B cell (primary cell): ENCODE measurements at regions not wholly inside any gene's neighbourhood (a gene's known extent, or its start where the extent isn't known, plus 50 kb on each side); places are given as distances from the start of the nearest gene placed in this dataset.

Source experiments
- ATAC-seq: fragments of 200-7000 bp; cut with Tn5 transposase; one replicate; pipeline ENCODE4 v1.10.0; 2021; ENCODE audit warnings: low read depth, mild to moderate bottlenecking, moderate number of reproducible peaks, moderate library complexity
- CTCF ChIA-PET: fragments of 350-600 bp; sonication (Branson Sonifier 250); formaldehyde crosslinking; loops from one replicate; lab custom pipeline; 2021; ENCODE audit warnings: antibody characterized with exemption, inconsistent platforms; lab: Charles Lee
- POLR2A ChIA-PET: fragments of 350-600 bp; sonication (Branson Sonifier 250); formaldehyde crosslinking; loops from one replicate; lab custom pipeline; 2021; ENCODE audit warnings: antibody characterized with exemption; lab: Charles Lee
- DNase-seq: peaks from one replicate; pipeline ENCODE4 v3.0.0; 2013
- H2AFZ ChIP-seq: 2 replicates; pipeline ENCODE4 v1.6.1; 2012; ENCODE audit warnings: mild to moderate bottlenecking, low read depth, low read length; ENCODE audit not compliant: insufficient read depth, poor library complexity, severe bottlenecking
- H3K27ac ChIP-seq, 2 donors: 1 replicate in 1 of 2; 2 replicates in 1 of 2; pipeline ENCODE4 v1.5.1; 2012 to 2013; ENCODE audit warnings: low read length in 2 of 2, mild to moderate bottlenecking in 2 of 2, moderate library complexity in 1 of 2
- H3K27me3 ChIP-seq, 4 experiments: fragments of 200-600 bp in 1 of 4; sonication (generic) in 1 of 4; replicated peaks in 1 of 4; 1 replicate in 2 of 4; 2 replicates in 2 of 4; pipeline versions ENCODE4 v1.6.1 to v1.7.0; 2013 to 2016; ENCODE audit warnings: low read length in 3 of 4, mild to moderate bottlenecking in 2 of 4, mixed read lengths in 1 of 4, moderate library complexity in 1 of 4; ENCODE audit not compliant: insufficient read depth in 4 of 4, control insufficient read depth in 3 of 4; ENCODE audit errors: control extremely low read depth in 1 of 4
- H3K36me3 ChIP-seq, 2 experiments: replicated peaks in 1 of 2; 1 replicate in 1 of 2; 2 replicates in 1 of 2; pipeline versions ENCODE4 v1.6.1 to v1.7.1; 2013; ENCODE audit warnings: low read length in 1 of 2; ENCODE audit not compliant: insufficient read depth in 2 of 2, control insufficient read depth in 1 of 2; ENCODE audit errors: control extremely low read depth in 1 of 2, extremely low read depth in 1 of 2
- H3K4me1 ChIP-seq, 2 donors: fragments of 200-600 bp in 1 of 2; sonication (generic) in 1 of 2; 1 replicate in 1 of 2; 2 replicates in 1 of 2; pipeline versions ENCODE4 v1.5.1 to v1.6.1; 2013 to 2017; ENCODE audit warnings: low read length in 2 of 2; ENCODE audit not compliant: control insufficient read depth in 2 of 2, insufficient read depth in 2 of 2
- H3K4me2 ChIP-seq: replicated peaks from 2 replicates; pipeline ENCODE3; 2012; ENCODE audit warnings: mild to moderate bottlenecking, low read depth, low read length; ENCODE audit not compliant: poor library complexity, severe bottlenecking
- H3K4me3 ChIP-seq, 5 experiments: fragments of 200-600 bp in 1 of 5; sonication (generic) in 1 of 5; 1 replicate in 3 of 5; 2 replicates in 2 of 5; pipeline versions ENCODE4 v1.5.1 to v1.7.0; 2011 to 2016; ENCODE audit warnings: low read length in 4 of 5, mild to moderate bottlenecking in 4 of 5, low read depth in 2 of 5, control low read depth in 1 of 5, moderate library complexity in 1 of 5; ENCODE audit not compliant: insufficient read depth in 1 of 5; ENCODE audit errors: control extremely low read depth in 1 of 5, extremely low read depth in 1 of 5
- H3K79me2 ChIP-seq: fragments of 200-600 bp; sonication (generic); one replicate; pipeline ENCODE4 v1.6.0; 2016; ENCODE audit warnings: low read length; ENCODE audit not compliant: control insufficient read depth, insufficient read depth
- H3K9ac ChIP-seq: fragments of 200-600 bp; sonication (generic); 2 replicates; pipeline ENCODE4 v1.6.1; 2017; ENCODE audit warnings: mild to moderate bottlenecking, low read length, moderate library complexity
- H3K9me3 ChIP-seq, 3 donors: one replicate each; pipeline versions ENCODE4 v1.6.1 to v1.7.1; 2013; ENCODE audit warnings: low read length in 2 of 3; ENCODE audit not compliant: control insufficient read depth in 2 of 3, insufficient read depth in 1 of 3; ENCODE audit errors: control extremely low read depth in 1 of 3
- H4K20me1 ChIP-seq: 2 replicates; pipeline ENCODE4 v1.6.0; 2012; ENCODE audit warnings: mild to moderate bottlenecking, low read length; ENCODE audit not compliant: insufficient read depth, control insufficient read depth, poor library complexity, severe bottlenecking
- H3K27ac Mint-ChIP-seq: one replicate; pipeline ENCODE4 v1.8.0; 2021; ENCODE audit warnings: mixed read lengths
- H3K27me3 Mint-ChIP-seq: one replicate; pipeline ENCODE4 v1.8.0; 2021; ENCODE audit warnings: mixed read lengths
- H3K4me1 Mint-ChIP-seq: one replicate; pipeline ENCODE4 v1.8.0; 2021; ENCODE audit warnings: mixed read lengths
- H3K4me3 Mint-ChIP-seq: one replicate; pipeline ENCODE4 v1.8.0; 2021; ENCODE audit warnings: mixed read lengths
- H3K9me3 Mint-ChIP-seq: one replicate; pipeline ENCODE4 v1.8.0; 2022; ENCODE audit warnings: mixed read lengths; ENCODE audit not compliant: insufficient read depth
- CTCF ChIP-seq: fragments of 200-600 bp; IDR thresholded peaks from one replicate; pipeline ENCODE4 v1.8.0; 2022; ENCODE audit warnings: antibody characterized with exemption, mild to moderate bottlenecking
- EZH2 ChIP-seq: IDR thresholded peaks from 2 replicates; pipeline ENCODE4 v1.6.1; 2012; ENCODE audit warnings: borderline replicate concordance, low read depth, mild to moderate bottlenecking, moderate library complexity, low read length; ENCODE audit not compliant: insufficient read depth, poor library complexity, severe bottlenecking
- WGBS: methylation state at CpG from one replicate; pipeline ENCODE4 v1.1.5; 2013; ENCODE audit warnings: missing lambda C conversion rate; ENCODE audit not compliant: insufficient coverage; 5-methylcytosine and 5-hydroxymethylcytosine counted together
- intact Hi-C: fragments of 100-400 bp; cut with micrococcal nuclease; formaldehyde crosslinking; loops from one replicate; pipeline ENCODE4 v1.10.0; 2022

- no peak for ATAC-seq
- ChIA-PET POLR2A (no interaction called here), CTCF (no interaction called here)
- no peak for TF ChIP-seq CTCF
- H4K20me1 ChIP-seq = no peaks in the 10 kb centered on the region
- H3K27me3 Mint-ChIP-seq = no peaks in the 10 kb centered on the region
- H3K79me2 ChIP-seq = no peaks in the 10 kb centered on the region
- H3K9me3 Mint-ChIP-seq = peaks cover 8% of the 10 kb centered on the region
- H3K36me3 ChIP-seq = no peaks in the 10 kb centered on the region
- no peak overlapping the region for H3K4me3 Mint-ChIP-seq
- no peaks in the 10 kb centered on the region for H3K4me1 ChIP-seq
- H3K27me3 ChIP-seq = no peaks in the 10 kb centered on the region
- DNase-seq = no peak
- intact Hi-C loops = no loop called here
- H2AFZ ChIP-seq = no peak overlapping the region
- H3K27ac Mint-ChIP-seq = no peak overlapping the region
- peaks cover 0 to 5% (median 0%) of the 10 kb centered on the region in 3 donors for H3K9me3 ChIP-seq
- H3K4me3 ChIP-seq = no peak overlapping the region
- WGBS = no CpG with 5 or more reads among the region's 3 CpGs
- H3K27ac ChIP-seq = no peak overlapping the region
- H3K9ac ChIP-seq = no peak overlapping the region
- H3K4me1 Mint-ChIP-seq = no peaks in the 10 kb centered on the region
- H3K4me2 ChIP-seq = no peak overlapping the region
Observed at GRCh38 chr14:83863042-83863774, 1666.7 kb upstream of the FLRT2 start.

- Mint-ChIP-seq H3K9me3 (peaks cover 5% of the 10 kb centered on the region), H3K27ac (no peak overlapping the region), H3K27me3 (no peaks in the 10 kb centered on the region), H3K4me3 (no peak overlapping the region), H3K4me1 (no peaks in the 10 kb centered on the region)
- H3K9me3 ChIP-seq = peaks cover 0 to 9% (median 0%) of the 10 kb centered on the region in 3 donors
- H3K36me3 ChIP-seq = no peaks in the 10 kb centered on the region
- H3K27ac ChIP-seq = no peak overlapping the region
- H3K79me2 ChIP-seq = no peaks in the 10 kb centered on the region
- WGBS = 91% methylated on average over 4 of the region's 5 CpGs
- no peak overlapping the region for H3K4me2 ChIP-seq
- DNase-seq (no peak), ATAC-seq (no peak)
- POLR2A ChIA-PET = no interaction called here
- no peaks in the 10 kb centered on the region for H3K27me3 ChIP-seq
- no peak overlapping the region for H3K9ac ChIP-seq
- CTCF ChIA-PET = no interaction called here
- intact Hi-C loops = no loop called here
- TF ChIP-seq CTCF (no peak), EZH2 (no peak)
- no peaks in the 10 kb centered on the region for H4K20me1 ChIP-seq
- H3K4me1 ChIP-seq = no peaks in the 10 kb centered on the region
- no peak overlapping the region for H3K4me3 ChIP-seq
- H2AFZ ChIP-seq = no peak overlapping the region
Observed at GRCh38 chr14:83864106-83864505, 1665.8 kb upstream of the FLRT2 start.
